HG03342 (cell line): ENCODE measurements at regions not wholly inside any gene's neighbourhood (a gene's known extent, or its start where the extent isn't known, plus 50 kb on each side); places are given as distances from the start of the nearest gene placed in this dataset.

Experiments
- ATAC-seq: cut with Tn5 transposase; IDR thresholded peaks from one replicate; pipeline ENCODE4 v1.9.1; 2021; ENCODE audit warnings: mild to moderate bottlenecking, moderate library complexity; ENCODE audit not compliant: unreplicated experiment

GRCh38 chr6:26305641-26305969 lies 59.4 kb upstream of the BTN3A2 start:
- ATAC-seq, result no peak

GRCh38 chr6:26306232-26306631 lies 58.8 kb upstream of the BTN3A2 start:
- no peak for ATAC-seq

- no peak for ATAC-seq
Measured at GRCh38 chr6:26307850-26308249, 57.1 kb upstream of the BTN3A2 start.

- ATAC-seq, result peak; percentile 43
Measured at GRCh38 chr6:26309731-26310142, 55.3 kb upstream of the BTN3A2 start.

- ATAC-seq, result no peak
Measured at GRCh38 chr6:26311012-26311384, 54.0 kb upstream of the BTN3A2 start.

GRCh38 chr6:26311385-26312095 lies 53.5 kb upstream of the BTN3A2 start:
- no peak for ATAC-seq

GRCh38 chr6:26312096-26312463 lies 52.9 kb upstream of the BTN3A2 start:
- ATAC-seq, result no peak

GRCh38 chr6:26312501-26313397 lies 52.2 kb upstream of the BTN3A2 start:
- peak; percentile 34 for ATAC-seq
